Small intestine (tissue), 7 donors: ENCODE measurements at regions not wholly inside any gene's neighbourhood (a gene's known extent, or its start where the extent isn't known, plus 50 kb on each side); places are given as distances from the start of the nearest gene placed in this dataset.

ENCODE experiments used
- DNase-seq, 2 donors: peaks; one replicate each; pipeline versions ENCODE4 v3.0.0 to v3.0.0-alpha.2; 2013
- FAIRE-seq: peaks from 2 replicates; lab custom pipeline; 2012; peaks lifted over from hg19 to GRCh38; lab: Jason Lieb, UNC
- H3K27ac ChIP-seq, 3 donors: one replicate each; pipeline ENCODE4 v1.5.1; 2013; ENCODE audit warnings: low read length in 2 of 3, mild to moderate bottlenecking in 2 of 3, control low read depth in 1 of 3, inconsistent platforms in 1 of 3, low read depth in 1 of 3, moderate library complexity in 1 of 3
- H3K27me3 ChIP-seq, 3 donors: one replicate each; pipeline ENCODE4 v1.6.1; 2013; ENCODE audit warnings: low read length in 3 of 3, inconsistent platforms in 1 of 3; ENCODE audit not compliant: control insufficient read depth in 3 of 3, insufficient read depth in 3 of 3
- H3K36me3 ChIP-seq, 3 donors: one replicate each; pipeline ENCODE4 v1.6.1; 2013; ENCODE audit warnings: low read length in 3 of 3, inconsistent platforms in 1 of 3, low read depth in 1 of 3, mild to moderate bottlenecking in 1 of 3, moderate library complexity in 1 of 3; ENCODE audit not compliant: control insufficient read depth in 3 of 3, insufficient read depth in 2 of 3
- H3K4me1 ChIP-seq, 3 donors: one replicate each; pipeline ENCODE4 v1.6.1; 2013; ENCODE audit warnings: low read length in 2 of 3, inconsistent platforms in 1 of 3, low read depth in 1 of 3, mild to moderate bottlenecking in 1 of 3, moderate library complexity in 1 of 3; ENCODE audit not compliant: control insufficient read depth in 3 of 3, insufficient read depth in 2 of 3
- H3K4me3 ChIP-seq, 3 donors: one replicate each; pipeline ENCODE4 v1.5.1; 2013; ENCODE audit warnings: low read length in 3 of 3, control low read depth in 1 of 3, inconsistent platforms in 1 of 3, low read depth in 1 of 3, mild to moderate bottlenecking in 1 of 3, moderate library complexity in 1 of 3
- H3K9me3 ChIP-seq, 2 donors: one replicate each; pipeline ENCODE4 v1.6.1; 2013; ENCODE audit warnings: low read depth in 1 of 2, low read length in 1 of 2; ENCODE audit not compliant: control insufficient read depth in 2 of 2, insufficient read depth in 1 of 2
- WGBS, 3 donors: extraction: QIAGEN DNeasy Blood & Tissue Kit; methylation state at CpG; one replicate each; pipeline ENCODE4 v1.1.7; 2013; 5-methylcytosine and 5-hydroxymethylcytosine counted together
- donor health status: healthy with polysubstance abuse.
- donor health status: control.
- donor health status: control.
- donor health status: Bipolar disorder and iron deficiency.
- donor health status: healthy.

- Histone ChIP-seq H3K9me3 (no peaks in the 10 kb centered on the region), H3K27ac (no peak overlapping the region), H3K27me3 (no peaks in the 10 kb centered on the region), H3K36me3 (no peaks in the 10 kb centered on the region), H3K4me3 (no peak overlapping the region), H3K4me1 (peaks cover 0 to 2% (median 0%) of the 10 kb centered on the region in 3 donors)
- 88 to 94% (median 89%) methylated on average over 1 of the region's 1 CpG for WGBS, 3 donors
- no peak for FAIRE-seq
- no peak for DNase-seq
Observed at GRCh38 chr1:168400139-168400538, 119.5 kb downstream of the TBX19 start.

GRCh38 chr1:168397806-168398205, 117.1 kb downstream of the TBX19 start:
- DNase-seq (no peak), FAIRE-seq (no peak)
- no peaks in the 10 kb centered on the region for H3K27me3 ChIP-seq
- WGBS, 3 donors: 85 to 92% (median 86%) methylated on average over 4 of the region's 4 CpGs
- peaks cover 0 to 2% (median 0%) of the 10 kb centered on the region in 3 donors for H3K4me1 ChIP-seq
- H3K4me3 ChIP-seq: no peak overlapping the region
- H3K36me3 ChIP-seq: no peaks in the 10 kb centered on the region
- H3K27ac ChIP-seq: no peak overlapping the region
- no peaks in the 10 kb centered on the region for H3K9me3 ChIP-seq

- 19 to 45% (median 25%) methylated on average over 3 of the region's 3 CpGs for WGBS, 3 donors
- DNase-seq (no peak), FAIRE-seq (no peak)
- Histone ChIP-seq H3K27me3 (no peaks in the 10 kb centered on the region), H3K27ac (no peak overlapping the region), H3K9me3 (no peaks in the 10 kb centered on the region), H3K36me3 (no peaks in the 10 kb centered on the region), H3K4me3 (no peak overlapping the region), H3K4me1 (peaks cover 0 to 2% (median 0%) of the 10 kb centered on the region in 3 donors)
Observed at GRCh38 chr1:168396940-168397684, 116.4 kb downstream of the TBX19 start.

- Histone ChIP-seq H3K36me3 (no peaks in the 10 kb centered on the region), H3K4me1 (peaks cover 0 to 2% (median 0%) of the 10 kb centered on the region in 3 donors), H3K9me3 (no peaks in the 10 kb centered on the region), H3K4me3 (no peak overlapping the region), H3K27me3 (no peaks in the 10 kb centered on the region), H3K27ac (no peak overlapping the region)
- no peak for FAIRE-seq
- WGBS, 3 donors: 87 to 98% (median 94%) methylated on average over 2 of the region's 2 CpGs
- DNase-seq: no peak
Observed at GRCh38 chr1:168396508-168396907, 115.8 kb downstream of the TBX19 start.

GRCh38 chr1:168394858-168395257, 114.2 kb downstream of the TBX19 start:
- FAIRE-seq: no peak
- WGBS, 3 donors: 90 to 94% (median 90%) methylated on average over 1 of the region's 1 CpG
- no peaks in the 10 kb centered on the region for H3K9me3 ChIP-seq
- DNase-seq: no peak
- no peak overlapping the region for H3K4me3 ChIP-seq
- no peak overlapping the region for H3K27ac ChIP-seq
- H3K27me3 ChIP-seq: no peaks in the 10 kb centered on the region
- no peaks in the 10 kb centered on the region for H3K36me3 ChIP-seq
- peaks cover 0 to 2% (median 0%) of the 10 kb centered on the region in 3 donors for H3K4me1 ChIP-seq

GRCh38 chr1:168392958-168393549, 112.4 kb downstream of the TBX19 start:
- DNase-seq: no peak
- no peak overlapping the region for H3K4me3 ChIP-seq
- no peaks in the 10 kb centered on the region for H3K36me3 ChIP-seq
- 63 to 68% (median 68%) methylated on average over 5 of the region's 5 CpGs for WGBS, 3 donors
- no peak overlapping the region for H3K27ac ChIP-seq
- H3K4me1 ChIP-seq: no peaks in the 10 kb centered on the region
- H3K27me3 ChIP-seq: no peaks in the 10 kb centered on the region
- no peaks in the 10 kb centered on the region for H3K9me3 ChIP-seq
- FAIRE-seq: no peak

- no peak overlapping the region for H3K27ac ChIP-seq
- no peak overlapping the region for H3K4me3 ChIP-seq
- 42 to 68% (median 53%) methylated on average over 8 of the region's 8 CpGs for WGBS, 3 donors
- FAIRE-seq: no peak
- DNase-seq: peak in 1 of 2 donors; percentile 20
- no peaks in the 10 kb centered on the region for H3K9me3 ChIP-seq
- peaks cover 0 to 3% (median 0%) of the 10 kb centered on the region in 3 donors for H3K4me1 ChIP-seq
- H3K27me3 ChIP-seq: peaks cover 0 to 3% (median 0%) of the 10 kb centered on the region in 3 donors
- no peaks in the 10 kb centered on the region for H3K36me3 ChIP-seq
Observed at GRCh38 chr1:168391851-168392681, 111.4 kb downstream of the TBX19 start.

- Histone ChIP-seq H3K27me3 (peaks cover 0 to 3% (median 0%) of the 10 kb centered on the region in 3 donors), H3K4me3 (no peak overlapping the region), H3K27ac (no peak overlapping the region), H3K9me3 (no peaks in the 10 kb centered on the region), H3K36me3 (no peaks in the 10 kb centered on the region), H3K4me1 (peaks cover 0 to 5% (median 0%) of the 10 kb centered on the region in 3 donors)
- WGBS, 3 donors: 48 to 71% (median 56%) methylated on average over 2 of the region's 2 CpGs
- FAIRE-seq (no peak), DNase-seq (no peak)
Observed at GRCh38 chr1:168390271-168390670, 109.6 kb downstream of the TBX19 start.
